Activated CD4-positive, alpha-beta T cell treated with anti-CD3 and anti-CD28 coated beads, Interleukin-2, amount 10 ng/mL, durations not matched to agents 24 days and 14 days (primary cell): ENCODE measurements at regions not wholly inside any gene's neighbourhood (a gene's known extent, or its start where the extent isn't known, plus 50 kb on each side); places are given as distances from the start of the nearest gene placed in this dataset.
A peak's percentile ranks its signal among the peaks of the same experiment; 100 is the strongest.

ENCODE experiments used
- DNase-seq: peaks from one replicate; pipeline ENCODE4 v3.0.0; 2022
- H3K27ac Mint-ChIP-seq: one replicate; pipeline ENCODE4 v1.8.0; 2022; ENCODE audit warnings: mild to moderate bottlenecking, mixed read lengths
- H3K27me3 Mint-ChIP-seq: one replicate; pipeline ENCODE4 v1.8.0; 2022; ENCODE audit warnings: mixed read lengths
- H3K36me3 Mint-ChIP-seq: one replicate; pipeline ENCODE4 v1.8.0; 2022; ENCODE audit warnings: low read depth, mild to moderate bottlenecking, mixed read lengths
- H3K4me1 Mint-ChIP-seq: one replicate; pipeline ENCODE4 v1.8.0; 2021; ENCODE audit warnings: mixed read lengths
- H3K4me3 Mint-ChIP-seq: one replicate; pipeline ENCODE4 v1.8.0; 2022; ENCODE audit warnings: mild to moderate bottlenecking, moderate library complexity, mixed read lengths
- H3K9me3 Mint-ChIP-seq: one replicate; pipeline ENCODE4 v1.8.0; 2021; ENCODE audit warnings: mixed read lengths
- intact Hi-C: fragments of 100-400 bp; cut with micrococcal nuclease; formaldehyde crosslinking; loops from one replicate; pipeline ENCODE4 v1.15.1; 2023

- DNase-seq = no peak
- intact Hi-C loops = no loop called here
- Mint-ChIP-seq H3K27me3 (peaks cover 4% of the 10 kb centered on the region), H3K27ac (no peak overlapping the region), H3K4me1 (no peaks in the 10 kb centered on the region), H3K36me3 (no peaks in the 10 kb centered on the region), H3K9me3 (no peaks in the 10 kb centered on the region), H3K4me3 (no peak overlapping the region)
Measured at GRCh38 chr1:217096200-217096599, 373.0 kb upstream of the ESRRG start.

- Mint-ChIP-seq H3K4me3 (no peak overlapping the region), H3K36me3 (no peaks in the 10 kb centered on the region), H3K9me3 (no peaks in the 10 kb centered on the region), H3K27me3 (peaks cover 9% of the 10 kb centered on the region), H3K27ac (no peak overlapping the region), H3K4me1 (no peaks in the 10 kb centered on the region)
- no peak for DNase-seq
- intact Hi-C loops = no loop called here
Measured at GRCh38 chr1:217095050-217095622, 371.9 kb upstream of the ESRRG start.

GRCh38 chr1:217091561-217091960, 368.3 kb upstream of the ESRRG start:
- no peaks in the 10 kb centered on the region for H3K9me3 Mint-ChIP-seq
- no peaks in the 10 kb centered on the region for H3K4me1 Mint-ChIP-seq
- no peak for DNase-seq
- peaks cover 25% of the 10 kb centered on the region for H3K27me3 Mint-ChIP-seq
- H3K4me3 Mint-ChIP-seq = no peak overlapping the region
- intact Hi-C loops = no loop called here
- H3K36me3 Mint-ChIP-seq = no peaks in the 10 kb centered on the region
- H3K27ac Mint-ChIP-seq = no peak overlapping the region

GRCh38 chr1:217090060-217090911, 367.1 kb upstream of the ESRRG start:
- intact Hi-C loops = no loop called here
- Mint-ChIP-seq H3K27ac (no peak overlapping the region), H3K36me3 (no peaks in the 10 kb centered on the region), H3K4me1 (no peaks in the 10 kb centered on the region), H3K9me3 (no peaks in the 10 kb centered on the region), H3K4me3 (peak overlapping the region; percentile 46), H3K27me3 (peaks cover 25% of the 10 kb centered on the region)
- no peak for DNase-seq

GRCh38 chr1:217089361-217090014, 366.3 kb upstream of the ESRRG start:
- H3K36me3 Mint-ChIP-seq = no peaks in the 10 kb centered on the region
- intact Hi-C loops = no loop called here
- no peak overlapping the region for H3K27ac Mint-ChIP-seq
- no peaks in the 10 kb centered on the region for H3K9me3 Mint-ChIP-seq
- peaks cover 25% of the 10 kb centered on the region for H3K27me3 Mint-ChIP-seq
- H3K4me3 Mint-ChIP-seq = no peak overlapping the region
- no peaks in the 10 kb centered on the region for H3K4me1 Mint-ChIP-seq
- DNase-seq = no peak

- H3K4me3 Mint-ChIP-seq = no peak overlapping the region
- no peak overlapping the region for H3K27ac Mint-ChIP-seq
- peaks cover 25% of the 10 kb centered on the region for H3K27me3 Mint-ChIP-seq
- no peak for DNase-seq
- H3K4me1 Mint-ChIP-seq = no peaks in the 10 kb centered on the region
- intact Hi-C loops = no loop called here
- H3K9me3 Mint-ChIP-seq = no peaks in the 10 kb centered on the region
- H3K36me3 Mint-ChIP-seq = no peaks in the 10 kb centered on the region
Measured at GRCh38 chr1:217088521-217089284, 365.5 kb upstream of the ESRRG start.

GRCh38 chr1:217088011-217088410, 364.8 kb upstream of the ESRRG start:
- no peak overlapping the region for H3K27ac Mint-ChIP-seq
- DNase-seq = no peak
- no peaks in the 10 kb centered on the region for H3K9me3 Mint-ChIP-seq
- intact Hi-C loops = no loop called here
- no peak overlapping the region for H3K4me3 Mint-ChIP-seq
- peaks cover 25% of the 10 kb centered on the region for H3K27me3 Mint-ChIP-seq
- no peaks in the 10 kb centered on the region for H3K36me3 Mint-ChIP-seq
- no peaks in the 10 kb centered on the region for H3K4me1 Mint-ChIP-seq

GRCh38 chr1:217079584-217079983, 356.4 kb upstream of the ESRRG start:
- no peak overlapping the region for H3K27ac Mint-ChIP-seq
- no peaks in the 10 kb centered on the region for H3K4me1 Mint-ChIP-seq
- no peaks in the 10 kb centered on the region for H3K9me3 Mint-ChIP-seq
- intact Hi-C loops = no loop called here
- no peak for DNase-seq
- no peak overlapping the region for H3K4me3 Mint-ChIP-seq
- no peaks in the 10 kb centered on the region for H3K27me3 Mint-ChIP-seq
- no peaks in the 10 kb centered on the region for H3K36me3 Mint-ChIP-seq

GRCh38 chr1:217078959-217079358, 355.7 kb upstream of the ESRRG start:
- no peak for DNase-seq
- no peaks in the 10 kb centered on the region for H3K27me3 Mint-ChIP-seq

GRCh38 chr1:217078078-217078690, 355.0 kb upstream of the ESRRG start:
- no peaks in the 10 kb centered on the region for H3K4me1 Mint-ChIP-seq
- H3K4me3 Mint-ChIP-seq = no peak overlapping the region
- intact Hi-C loops = no loop called here
- no peak overlapping the region for H3K27ac Mint-ChIP-seq
- H3K9me3 Mint-ChIP-seq = no peaks in the 10 kb centered on the region
- H3K36me3 Mint-ChIP-seq = no peaks in the 10 kb centered on the region
- no peaks in the 10 kb centered on the region for H3K27me3 Mint-ChIP-seq
- DNase-seq = no peak

More at GRCh38 chr1:217078959-217079358, 355.7 kb upstream of the ESRRG start:
- H3K4me1 Mint-ChIP-seq = no peaks in the 10 kb centered on the region
- H3K9me3 Mint-ChIP-seq = no peaks in the 10 kb centered on the region
- intact Hi-C loops = no loop called here
- no peak overlapping the region for H3K4me3 Mint-ChIP-seq
- no peaks in the 10 kb centered on the region for H3K36me3 Mint-ChIP-seq
- H3K27ac Mint-ChIP-seq = no peak overlapping the region

- H3K36me3 Mint-ChIP-seq = no peaks in the 10 kb centered on the region
- no peak for DNase-seq
- H3K4me3 Mint-ChIP-seq = no peak overlapping the region
- no peaks in the 10 kb centered on the region for H3K9me3 Mint-ChIP-seq
- H3K27ac Mint-ChIP-seq = no peak overlapping the region
- H3K27me3 Mint-ChIP-seq = no peaks in the 10 kb centered on the region
- intact Hi-C loops = no loop called here
- H3K4me1 Mint-ChIP-seq = no peaks in the 10 kb centered on the region
Measured at GRCh38 chr1:217077426-217077825, 354.2 kb upstream of the ESRRG start.

GRCh38 chr1:217076902-217077301, 353.7 kb upstream of the ESRRG start:
- no peak overlapping the region for H3K27ac Mint-ChIP-seq
- H3K36me3 Mint-ChIP-seq = no peaks in the 10 kb centered on the region
- no peaks in the 10 kb centered on the region for H3K27me3 Mint-ChIP-seq
- DNase-seq = no peak
- intact Hi-C loops = no loop called here
- no peaks in the 10 kb centered on the region for H3K4me1 Mint-ChIP-seq
- no peak overlapping the region for H3K4me3 Mint-ChIP-seq
- H3K9me3 Mint-ChIP-seq = no peaks in the 10 kb centered on the region

- no peaks in the 10 kb centered on the region for H3K9me3 Mint-ChIP-seq
- intact Hi-C loops = no loop called here
- no peak overlapping the region for H3K27ac Mint-ChIP-seq
- DNase-seq = no peak
- no peaks in the 10 kb centered on the region for H3K36me3 Mint-ChIP-seq
- no peaks in the 10 kb centered on the region for H3K4me1 Mint-ChIP-seq
- H3K4me3 Mint-ChIP-seq = no peak overlapping the region
- no peaks in the 10 kb centered on the region for H3K27me3 Mint-ChIP-seq
Measured at GRCh38 chr1:217072926-217073325, 349.7 kb upstream of the ESRRG start.
